ENCODE measurements at regions not wholly inside any gene's neighbourhood (a gene's known extent, or its start where the extent isn't known, plus 50 kb on each side); places are given as distances from the start of the nearest gene placed in this dataset.

DNA sequence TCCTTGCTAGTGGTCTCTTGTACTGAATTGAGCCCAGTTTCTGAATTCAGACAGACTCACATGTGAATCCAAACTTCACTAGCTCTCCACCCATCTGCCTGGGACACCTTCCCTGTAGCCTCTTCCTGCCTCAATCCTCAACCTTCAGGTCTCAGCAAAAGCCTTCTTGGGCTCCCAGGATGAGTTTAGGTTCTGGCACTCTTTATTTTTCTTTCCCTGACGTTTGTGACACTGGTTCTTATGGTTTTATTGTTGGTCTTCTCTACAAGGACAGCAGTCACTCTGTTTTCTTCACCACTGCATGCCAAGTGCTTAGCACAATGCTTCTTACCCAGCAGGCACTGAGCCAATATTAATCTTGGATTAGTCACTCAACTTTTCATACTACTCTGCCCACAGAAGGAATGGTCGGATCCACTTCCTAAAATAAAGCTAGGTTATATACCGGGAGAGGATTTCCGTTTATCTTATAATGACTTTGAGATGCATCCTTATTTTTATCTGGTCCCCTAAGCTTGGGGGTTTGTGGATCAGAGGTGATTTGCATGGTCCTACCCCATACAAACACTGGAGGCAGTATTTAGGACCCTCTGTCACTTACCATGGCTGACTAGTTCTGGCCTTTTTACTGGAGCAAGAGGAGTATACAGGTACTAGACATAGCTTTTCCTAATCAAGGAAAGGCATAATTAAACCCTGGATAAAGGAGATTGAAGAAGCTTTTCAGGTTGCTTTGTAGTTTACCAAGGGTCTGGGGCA, 186.3 kb downstream of the MYCN start (continued):
- TF ChIP-seq, protein P1, sequence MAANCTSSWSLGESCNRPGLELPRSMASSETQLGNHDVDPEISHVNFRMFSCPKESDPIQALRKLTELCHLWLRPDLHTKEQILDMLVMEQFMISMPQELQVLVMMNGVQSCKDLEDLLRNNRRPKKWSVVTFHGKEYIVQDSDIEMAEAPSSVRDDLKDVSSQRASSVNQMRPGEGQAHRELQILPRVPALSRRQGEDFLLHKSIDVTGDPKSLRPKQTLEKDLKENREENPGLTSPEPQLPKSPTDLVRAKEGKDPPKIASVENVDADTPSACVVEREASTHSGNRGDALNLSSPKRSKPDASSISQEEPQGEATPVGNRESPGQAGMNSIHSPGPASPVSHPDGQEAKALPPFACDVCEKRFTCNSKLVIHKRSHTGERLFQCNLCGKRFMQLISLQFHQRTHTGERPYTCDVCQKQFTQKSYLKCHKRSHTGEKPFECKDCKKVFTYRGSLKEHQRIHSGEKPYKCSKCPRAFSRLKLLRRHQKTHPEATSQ (tag by site-specific recombination; IDR thresholded peaks at IDR 0.05) = no peak
- no peak for TF ChIP-seq HOXA7 (CRISPR knock-in tag; IDR thresholded peaks at IDR 0.05; ENCODE audit: borderline replicate concordance)
- TF ChIP-seq ZNF274 (IDR thresholded peaks at IDR 0.05; ENCODE audit: low read length) = no peak
- no peak for TF ChIP-seq ZNF274 (tag by site-specific recombination; IDR thresholded peaks at IDR 0.05; ENCODE audit: borderline replicate concordance)
- no peak for TF ChIP-seq RBAK (tag by site-specific recombination; IDR thresholded peaks at IDR 0.05)

DNA sequence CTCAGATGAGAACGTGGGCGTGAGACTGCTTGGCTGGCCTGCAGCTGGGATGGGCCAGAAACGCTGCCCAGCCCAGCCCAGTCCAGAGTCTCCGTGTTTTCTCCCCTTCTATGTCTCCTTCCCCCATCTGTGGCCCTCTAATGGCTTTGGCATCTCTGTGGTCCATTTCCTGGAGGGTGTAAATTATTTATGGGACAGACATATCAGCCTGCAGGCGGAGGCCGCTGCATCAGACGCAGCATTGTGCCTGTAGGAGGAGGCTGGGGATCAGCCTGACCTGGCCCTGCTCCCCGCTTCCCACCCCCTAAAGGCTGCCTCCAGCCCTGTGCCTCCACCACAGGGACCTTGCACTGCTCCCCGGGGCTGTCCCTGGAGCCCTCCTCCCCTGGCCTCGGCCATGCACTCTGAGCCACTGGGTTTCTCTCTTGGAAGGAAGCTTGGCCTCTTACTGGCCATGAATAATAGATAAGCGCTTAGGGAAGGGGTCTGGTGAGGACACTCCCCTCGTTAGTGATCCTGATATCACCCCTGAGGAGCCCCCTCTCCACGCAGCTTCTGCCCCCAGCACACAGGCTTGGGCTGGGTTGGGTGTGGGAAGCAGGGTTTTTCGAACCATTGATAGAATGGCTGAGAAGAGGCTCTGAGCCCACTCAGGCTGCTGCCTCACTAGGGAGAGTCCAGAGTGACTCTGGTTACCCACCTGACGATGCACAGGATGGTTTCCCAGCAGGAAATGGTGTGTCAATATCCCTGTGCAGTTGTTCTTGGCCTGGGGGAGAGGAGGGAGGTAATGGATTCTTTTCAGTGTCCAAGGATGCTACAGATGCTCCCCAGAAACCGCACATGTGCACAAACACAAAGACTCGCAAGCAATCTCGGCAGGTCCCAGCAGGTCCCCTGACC, 185.5 kb downstream of the MYCN start:
- no peaks in the 10 kb centered on the region for H3K4me1 ChIP-seq (ENCODE audit: control insufficient read depth, insufficient read depth, low read length)
- H3K27ac ChIP-seq (ENCODE audit: extremely low read depth, low read depth, low read length) = no peak overlapping the region
- TF ChIP-seq ZNF223 (tag by site-specific recombination; IDR thresholded peaks at IDR 0.05) = no peak
- TF ChIP-seq, protein P2, sequence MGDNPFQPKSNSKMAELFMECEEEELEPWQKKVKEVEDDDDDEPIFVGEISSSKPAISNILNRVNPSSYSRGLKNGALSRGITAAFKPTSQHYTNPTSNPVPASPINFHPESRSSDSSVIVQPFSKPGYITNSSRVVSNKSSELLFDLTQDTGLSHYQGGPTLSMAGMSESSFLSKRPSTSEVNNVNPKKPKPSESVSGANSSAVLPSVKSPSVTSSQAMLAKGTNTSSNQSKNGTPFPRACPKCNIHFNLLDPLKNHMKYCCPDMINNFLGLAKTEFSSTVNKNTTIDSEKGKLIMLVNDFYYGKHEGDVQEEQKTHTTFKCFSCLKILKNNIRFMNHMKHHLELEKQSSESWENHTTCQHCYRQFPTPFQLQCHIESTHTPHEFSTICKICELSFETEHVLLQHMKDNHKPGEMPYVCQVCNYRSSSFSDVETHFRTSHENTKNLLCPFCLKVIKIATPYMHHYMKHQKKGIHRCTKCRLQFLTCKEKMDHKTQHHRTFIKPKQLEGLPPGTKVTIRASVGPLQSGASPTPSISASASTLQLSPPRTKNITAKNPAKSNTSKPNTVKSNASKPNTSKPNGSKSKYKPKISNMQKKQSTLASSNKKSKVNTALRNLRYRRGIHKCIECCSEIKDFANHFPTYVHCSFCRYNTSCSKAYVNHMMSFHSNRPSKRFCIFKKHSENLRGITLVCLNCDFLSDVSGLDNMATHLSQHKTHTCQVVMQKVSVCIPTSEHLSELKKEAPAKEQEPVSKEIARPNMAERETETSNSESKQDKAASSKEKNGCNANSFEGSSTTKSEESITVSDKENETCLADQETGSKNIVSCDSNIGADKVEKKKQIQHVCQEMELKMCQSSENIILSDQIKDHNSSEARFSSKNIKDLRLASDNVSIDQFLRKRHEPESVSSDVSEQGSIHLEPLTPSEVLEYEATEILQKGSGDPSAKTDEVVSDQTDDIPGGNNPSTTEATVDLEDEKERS (tag by site-specific recombination; IDR thresholded peaks at IDR 0.05) = no peak
- TF ChIP-seq ZFP37 (tag by site-specific recombination; IDR thresholded peaks at IDR 0.05) = no peak
- no peak for TF ChIP-seq ZNF514 (tag by site-specific recombination; IDR thresholded peaks at IDR 0.05)
- TF ChIP-seq, protein P3, sequence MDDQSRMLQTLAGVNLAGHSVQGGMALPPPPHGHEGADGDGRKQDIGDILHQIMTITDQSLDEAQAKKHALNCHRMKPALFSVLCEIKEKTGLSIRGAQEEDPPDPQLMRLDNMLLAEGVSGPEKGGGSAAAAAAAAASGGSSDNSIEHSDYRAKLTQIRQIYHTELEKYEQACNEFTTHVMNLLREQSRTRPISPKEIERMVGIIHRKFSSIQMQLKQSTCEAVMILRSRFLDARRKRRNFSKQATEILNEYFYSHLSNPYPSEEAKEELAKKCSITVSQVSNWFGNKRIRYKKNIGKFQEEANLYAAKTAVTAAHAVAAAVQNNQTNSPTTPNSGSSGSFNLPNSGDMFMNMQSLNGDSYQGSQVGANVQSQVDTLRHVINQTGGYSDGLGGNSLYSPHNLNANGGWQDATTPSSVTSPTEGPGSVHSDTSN (CRISPR knock-in tag; IDR thresholded peaks at IDR 0.05) = no peak
- no peak for TF ChIP-seq KLF9 (tag by site-specific recombination; IDR thresholded peaks at IDR 0.05; ENCODE audit: low read depth)
- no peak for TF ChIP-seq ZNF175 (tag by site-specific recombination; IDR thresholded peaks at IDR 0.05)
- TF ChIP-seq ZNF121 (tag by site-specific recombination; IDR thresholded peaks at IDR 0.05) = no peak
- TF ChIP-seq ZNF239 (tag by site-specific recombination; IDR thresholded peaks at IDR 0.05) = no peak
- TF ChIP-seq ZNF10 (tag by site-specific recombination; IDR thresholded peaks at IDR 0.05) = no peak
- no peak for TF ChIP-seq ZNF768 (tag by site-specific recombination; IDR thresholded peaks at IDR 0.05)
- TF ChIP-seq MZF1 (tag by site-specific recombination; IDR thresholded peaks at IDR 0.05; ENCODE audit: borderline replicate concordance) = no peak
- TF ChIP-seq GLI2 (tag by site-specific recombination; IDR thresholded peaks at IDR 0.05; ENCODE audit: borderline replicate concordance, low read depth) = no peak
- no peak for TF ChIP-seq ZNF660 (tag by site-specific recombination; IDR thresholded peaks at IDR 0.05)
- no peak for TF ChIP-seq ZNF138 (tag by site-specific recombination; IDR thresholded peaks at IDR 0.05; ENCODE audit: borderline replicate concordance)
- no peak for TF ChIP-seq KLF10 (tag by site-specific recombination; IDR thresholded peaks at IDR 0.05)
- TF ChIP-seq ZXDB (tag by site-specific recombination; IDR thresholded peaks at IDR 0.05) = no peak
- no peak for TF ChIP-seq ZNF707 (tag by site-specific recombination; IDR thresholded peaks at IDR 0.05)
- no peak for TF ChIP-seq ZNF501 (tag by site-specific recombination; IDR thresholded peaks at IDR 0.05)
- TF ChIP-seq, protein P4, sequence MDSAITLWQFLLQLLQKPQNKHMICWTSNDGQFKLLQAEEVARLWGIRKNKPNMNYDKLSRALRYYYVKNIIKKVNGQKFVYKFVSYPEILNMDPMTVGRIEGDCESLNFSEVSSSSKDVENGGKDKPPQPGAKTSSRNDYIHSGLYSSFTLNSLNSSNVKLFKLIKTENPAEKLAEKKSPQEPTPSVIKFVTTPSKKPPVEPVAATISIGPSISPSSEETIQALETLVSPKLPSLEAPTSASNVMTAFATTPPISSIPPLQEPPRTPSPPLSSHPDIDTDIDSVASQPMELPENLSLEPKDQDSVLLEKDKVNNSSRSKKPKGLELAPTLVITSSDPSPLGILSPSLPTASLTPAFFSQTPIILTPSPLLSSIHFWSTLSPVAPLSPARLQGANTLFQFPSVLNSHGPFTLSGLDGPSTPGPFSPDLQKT (IDR thresholded peaks at IDR 0.05; ENCODE audit: borderline replicate concordance, low read depth, low read length) = no peak
- ChIA-PET CTCF (interaction anchor here (1.0 kb wide), 1 partner anchor 187 kb away, joined by 4 read pairs; no protein-coding TSS in a partner anchor), POLR2A (no interaction called here)
- H3K4me3 ChIP-seq (ENCODE audit: low read depth, low read length) = no peak overlapping the region
- no peaks in the 10 kb centered on the region for H3K36me3 ChIP-seq (ENCODE audit: control insufficient read depth in 2 of 2, insufficient read depth in 1 of 2, low read length in 2 of 2)
- no peaks in the 10 kb centered on the region for H3K9me3 ChIP-seq (ENCODE audit: control insufficient read depth, insufficient read depth, low read depth, low read length)
